DOHH2 (cell line): ENCODE measurements at regions not wholly inside any gene's neighbourhood (a gene's known extent, or its start where the extent isn't known, plus 50 kb on each side); places are given as distances from the start of the nearest gene placed in this dataset.

ENCODE experiments used
- H3F3A ChIP-seq: fragments of 200-600 bp; sonication (generic), shearing (Covaris generic); 2 replicates; pipeline ENCODE4 v1.6.0; 2016; ENCODE audit warnings: antibody characterized with exemption, mild to moderate bottlenecking; ENCODE audit not compliant: control insufficient read depth, insufficient read depth
- H3K27ac ChIP-seq: fragments of 200-600 bp; sonication (generic); 2 replicates; pipeline ENCODE4 v1.5.1; 2014; ENCODE audit warnings: low read depth, mild to moderate bottlenecking, low read length, moderate library complexity
- H3K27me3 ChIP-seq: fragments of 200-600 bp; sonication (generic); 2 replicates; pipeline ENCODE4 v1.6.1; 2014; ENCODE audit warnings: mild to moderate bottlenecking, low read length, mixed read lengths; ENCODE audit not compliant: control insufficient read depth
- H3K36me3 ChIP-seq: fragments of 200-600 bp; sonication (generic); 2 replicates; pipeline ENCODE4 v1.6.1; 2014; ENCODE audit warnings: mild to moderate bottlenecking, low read length, moderate library complexity, mixed read lengths; ENCODE audit not compliant: control insufficient read depth
- H3K4me1 ChIP-seq: fragments of 200-600 bp; sonication (generic); 2 replicates; pipeline ENCODE4 v1.6.1; 2014; ENCODE audit warnings: mild to moderate bottlenecking, low read length, mixed read lengths; ENCODE audit not compliant: control insufficient read depth
- H3K4me2 ChIP-seq: fragments of 200-600 bp; sonication (generic); 2 replicates; pipeline ENCODE4 v1.6.0; 2014; ENCODE audit warnings: mild to moderate bottlenecking, low read length, moderate library complexity
- H3K4me3 ChIP-seq: fragments of 200-600 bp; sonication (generic); 2 replicates; pipeline ENCODE4 v1.5.1; 2014; ENCODE audit warnings: mild to moderate bottlenecking, low read length, mixed read lengths
- H3K79me2 ChIP-seq: fragments of 200-600 bp; sonication (generic); 2 replicates; pipeline ENCODE4 v1.6.1; 2014; ENCODE audit warnings: mild to moderate bottlenecking, low read length, mixed read lengths; ENCODE audit not compliant: control insufficient read depth
- H3K9me2 ChIP-seq: fragments of 200-600 bp; sonication (generic); replicated peaks from 2 replicates; pipeline ENCODE4 v1.6.1; 2014; ENCODE audit warnings: mild to moderate bottlenecking, low read length, mixed read lengths; ENCODE audit not compliant: control insufficient read depth
- H3K9me3 ChIP-seq: fragments of 200-600 bp; sonication (generic); 2 replicates; pipeline ENCODE4 v1.6.1; 2014; ENCODE audit warnings: antibody characterized with exemption, low read length, mixed read lengths; ENCODE audit not compliant: control insufficient read depth, insufficient read depth
- H4K20me1 ChIP-seq: fragments of 200-600 bp; sonication (generic); 2 replicates; pipeline ENCODE4 v1.6.0; 2014; ENCODE audit warnings: low read depth, mild to moderate bottlenecking, antibody characterized with exemption, low read length, moderate library complexity; ENCODE audit not compliant: control insufficient read depth, insufficient read depth
- CTCF ChIP-seq: fragments of 200-600 bp; sonication (generic); IDR thresholded peaks from one replicate; pipeline ENCODE4 v1.5.1; 2014; ENCODE audit warnings: antibody characterized with exemption, mild to moderate bottlenecking, low read depth, low read length; ENCODE audit not compliant: poor library complexity, severe bottlenecking
- EZH2phosphoT487 ChIP-seq: fragments of 200-600 bp; sonication (generic); IDR thresholded peaks from 2 replicates; pipeline ENCODE4 v1.6.1; 2017; ENCODE audit warnings: borderline replicate concordance, mild to moderate bottlenecking, antibody characterized with exemption, low read length, moderate library complexity, mixed read lengths

DNA sequence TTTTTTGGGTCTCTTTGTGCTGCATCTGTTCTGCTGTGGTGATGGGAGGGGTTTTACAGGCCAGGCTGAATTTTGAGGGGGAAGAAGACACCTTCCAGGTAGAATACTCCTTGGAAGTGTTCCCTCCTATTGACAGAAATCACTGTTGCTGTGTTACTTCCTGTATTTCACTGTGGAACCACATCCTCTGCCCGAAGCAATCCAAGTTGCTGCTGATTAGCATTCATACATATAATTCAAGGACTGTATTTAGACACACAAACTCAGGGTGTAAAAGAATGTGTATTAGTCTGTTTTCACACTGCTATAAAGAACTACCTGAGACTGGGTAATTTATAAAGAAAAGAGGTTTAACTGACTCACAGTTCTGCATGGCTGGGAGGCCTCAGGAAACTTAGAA, 50.6 kb upstream of the TMEM244 start:
- H3K36me3 ChIP-seq = no peaks in the 10 kb centered on the region
- no peak overlapping the region for H3K4me2 ChIP-seq
- H3K27ac ChIP-seq = no peak overlapping the region
- H3K9me2 ChIP-seq = no peaks in the 10 kb centered on the region
- no peaks in the 10 kb centered on the region; the same call in 1 of the 2 replicates for H3K27me3 ChIP-seq
- no peak overlapping the region for H3K4me3 ChIP-seq
- H4K20me1 ChIP-seq = no peaks in the 10 kb centered on the region
- TF ChIP-seq EZH2phosphoT487 = no peak
- no peak for TF ChIP-seq CTCF
- H3K79me2 ChIP-seq = no peaks in the 10 kb centered on the region
- H3F3A ChIP-seq = no peaks in the 10 kb centered on the region
- H3K4me1 ChIP-seq = peaks cover 13% of the 10 kb centered on the region
- no peaks in the 10 kb centered on the region for H3K9me3 ChIP-seq
